ENCODE measurements at regions not wholly inside any gene's neighbourhood (a gene's known extent, or its start where the extent isn't known, plus 50 kb on each side); places are given as distances from the start of the nearest gene placed in this dataset.

DNA sequence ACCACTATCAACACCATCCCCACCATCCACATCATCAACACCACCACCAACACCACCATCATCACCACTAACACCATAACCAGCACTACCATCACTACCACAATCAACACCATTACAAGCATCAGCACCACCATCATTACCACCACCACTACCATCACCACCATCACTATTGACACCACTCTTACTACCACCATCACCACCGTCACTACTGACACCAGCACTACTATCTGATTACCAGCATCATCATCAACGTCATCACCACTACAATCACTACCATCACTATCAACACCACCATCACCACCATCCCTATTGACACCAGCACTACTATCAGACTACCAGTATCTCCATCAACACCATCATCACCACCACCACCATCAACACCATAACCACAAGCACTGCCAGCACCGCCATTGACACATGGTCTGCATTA lies 106.1 kb upstream of the RUNX3 start:
- DNase-seq (ENCODE audit: low read depth): no peak

- DNase-seq (ENCODE audit: low read depth): no peak
Measured at GRCh38 chr1:25035523-25036116, 105.5 kb upstream of the RUNX3 start.

GRCh38 chr1:25034736-25035522 lies 104.9 kb upstream of the RUNX3 start:
- DNase-seq (ENCODE audit: low read depth): no peak

- no peak for DNase-seq (ENCODE audit: low read depth)
Measured at GRCh38 chr1:25033828-25034705, 104.0 kb upstream of the RUNX3 start.

- DNase-seq (ENCODE audit: low read depth): no peak
Measured at GRCh38 chr1:25033030-25033827, 103.2 kb upstream of the RUNX3 start.

GRCh38 chr1:25031966-25032667 lies 102.0 kb upstream of the RUNX3 start:
- no peak for DNase-seq (ENCODE audit: low read depth)

DNA sequence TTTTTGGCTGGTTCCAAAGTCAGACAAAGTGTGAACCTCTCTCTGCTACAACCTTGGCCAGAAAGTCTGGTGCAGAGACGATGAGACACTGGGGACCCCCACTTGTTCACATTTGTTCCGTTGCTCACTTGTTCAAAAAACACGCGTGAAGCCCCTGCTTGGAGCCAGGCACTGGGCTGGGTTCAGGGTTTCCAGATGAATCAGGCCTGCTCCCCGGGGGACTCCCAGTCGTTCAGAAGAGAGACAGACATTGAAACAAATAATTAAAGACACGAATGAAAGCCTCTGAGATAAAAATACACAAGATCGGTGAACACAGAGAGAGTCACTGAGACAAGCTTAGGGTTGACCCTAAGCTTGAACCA lies 101.5 kb upstream of the RUNX3 start:
- no peak for DNase-seq (ENCODE audit: low read depth)

GRCh38 chr1:25030674-25031589 lies 100.9 kb upstream of the RUNX3 start:
- DNase-seq (ENCODE audit: low read depth): no peak

- DNase-seq (ENCODE audit: low read depth): no peak
Measured at GRCh38 chr1:25030012-25030411, 99.9 kb upstream of the RUNX3 start.

- no peak for DNase-seq (ENCODE audit: low read depth)
Measured at GRCh38 chr1:25028907-25029599, 99.0 kb upstream of the RUNX3 start.

GRCh38 chr1:25028587-25028906 lies 98.5 kb upstream of the RUNX3 start:
- no peak for DNase-seq (ENCODE audit: low read depth)

GRCh38 chr1:25027822-25028586 lies 97.9 kb upstream of the RUNX3 start:
- DNase-seq (ENCODE audit: low read depth): no peak

DNA sequence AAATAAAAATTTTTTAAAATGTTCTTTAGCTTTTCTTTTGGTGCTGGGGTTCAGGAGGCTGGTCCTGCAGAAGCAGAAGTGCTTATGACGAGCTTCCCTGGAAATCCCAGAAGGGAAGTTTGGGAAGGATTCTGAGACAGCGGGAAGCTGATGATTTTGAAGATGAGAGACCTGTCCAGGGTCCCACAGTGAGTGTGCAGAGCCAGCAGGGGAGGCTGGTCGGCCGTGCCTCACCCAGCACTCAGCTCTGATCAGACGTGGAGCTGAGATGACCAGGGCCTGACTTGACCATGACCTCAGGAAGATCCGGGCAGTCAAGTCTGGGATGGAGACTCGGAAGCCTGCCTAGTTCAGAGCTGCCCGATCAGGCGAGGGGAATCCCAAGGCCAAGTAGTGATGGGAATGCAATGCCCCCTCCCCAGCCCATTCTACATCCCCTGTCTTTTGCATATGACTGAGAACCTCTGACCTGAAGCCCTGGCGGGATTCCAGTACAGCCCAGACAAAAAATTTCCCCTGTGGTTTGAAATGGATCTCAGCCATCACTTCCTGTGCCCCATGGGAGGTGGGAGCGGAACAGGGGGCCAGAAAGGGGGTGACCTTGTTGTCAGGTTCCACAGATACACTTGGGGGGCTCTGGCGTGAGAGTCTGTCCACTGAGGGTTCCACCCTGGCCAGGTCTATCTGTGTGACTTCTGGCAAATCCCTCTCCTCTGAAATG lies 96.8 kb upstream of the RUNX3 start:
- no peak for DNase-seq (ENCODE audit: low read depth)

DNA sequence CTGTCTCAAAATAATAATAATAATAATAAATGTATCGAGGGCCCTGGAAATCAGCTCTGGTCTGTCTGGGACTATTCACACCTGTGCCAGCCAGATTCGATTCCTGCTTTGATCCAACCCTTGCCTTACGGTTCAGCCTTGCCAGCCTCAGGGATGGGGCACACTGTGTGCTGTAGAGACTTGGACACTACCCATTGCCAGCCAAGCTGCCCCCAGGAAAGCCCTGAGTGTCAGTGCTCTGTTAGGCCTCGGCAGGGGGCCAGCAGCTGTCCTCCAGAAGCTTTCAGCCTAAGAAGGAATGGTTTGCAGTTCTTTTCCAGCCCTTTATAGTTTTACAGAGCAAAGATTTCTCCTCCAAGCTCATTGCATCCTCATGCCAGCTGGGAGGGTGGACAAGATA lies 96.2 kb upstream of the RUNX3 start:
- DNase-seq (ENCODE audit: low read depth): no peak

DNA sequence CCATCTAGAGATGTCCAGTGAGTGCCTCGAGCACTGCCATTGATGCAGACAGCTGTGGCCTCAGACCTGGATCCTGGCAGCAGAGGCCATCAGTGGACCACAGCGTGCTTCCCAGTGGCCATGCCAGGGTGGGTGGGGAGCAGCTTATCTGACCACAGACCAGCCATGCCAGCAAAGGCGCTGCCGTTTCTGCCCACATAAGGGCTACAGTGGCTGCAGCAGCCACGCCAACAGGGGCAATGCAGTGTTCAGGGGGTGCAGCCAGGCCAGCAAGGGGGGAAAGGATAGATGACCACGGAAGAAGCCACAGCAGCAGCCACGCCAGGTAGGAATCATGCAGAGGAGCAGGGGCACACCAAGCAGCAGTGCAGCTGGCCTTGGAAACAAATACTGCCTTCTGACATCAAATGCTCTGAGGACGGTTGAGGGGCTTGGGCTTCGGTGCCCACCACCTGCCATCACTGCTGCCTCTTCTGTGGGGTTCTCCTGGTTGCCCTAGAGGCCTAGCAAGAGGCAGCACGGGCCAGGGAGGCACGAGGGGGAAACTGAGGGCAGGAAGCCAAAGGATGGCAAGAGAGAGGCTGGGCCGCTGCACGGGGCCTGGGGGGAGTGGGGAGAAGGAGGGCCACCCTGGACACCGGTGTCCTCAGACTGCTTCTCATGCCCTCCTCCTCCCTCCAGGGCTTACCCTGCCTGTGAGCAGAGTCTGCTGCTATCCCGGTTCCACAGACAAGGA lies 94.7 kb upstream of the RUNX3 start:
- no peak for DNase-seq (ENCODE audit: low read depth)

DNA sequence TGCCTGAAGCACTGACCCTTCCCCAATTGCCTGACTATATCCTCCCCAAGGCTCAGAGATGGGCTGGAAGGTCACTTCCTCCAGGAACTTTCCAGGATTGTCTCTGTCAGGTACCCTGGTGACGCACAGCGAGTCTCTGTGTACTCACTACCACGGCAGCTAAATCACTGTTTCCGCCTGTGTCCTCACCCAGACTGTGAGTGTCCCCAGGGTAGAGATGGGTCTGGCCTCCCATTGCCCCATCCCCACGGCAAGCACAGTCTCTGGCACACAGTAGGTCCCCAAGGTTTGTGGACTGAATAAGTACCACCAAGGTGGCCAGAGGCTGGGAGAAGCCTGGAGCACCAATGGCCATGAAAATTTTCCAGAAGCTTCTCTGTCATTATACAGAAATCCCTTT lies 93.8 kb upstream of the RUNX3 start:
- DNase-seq (ENCODE audit: low read depth): no peak

DNA sequence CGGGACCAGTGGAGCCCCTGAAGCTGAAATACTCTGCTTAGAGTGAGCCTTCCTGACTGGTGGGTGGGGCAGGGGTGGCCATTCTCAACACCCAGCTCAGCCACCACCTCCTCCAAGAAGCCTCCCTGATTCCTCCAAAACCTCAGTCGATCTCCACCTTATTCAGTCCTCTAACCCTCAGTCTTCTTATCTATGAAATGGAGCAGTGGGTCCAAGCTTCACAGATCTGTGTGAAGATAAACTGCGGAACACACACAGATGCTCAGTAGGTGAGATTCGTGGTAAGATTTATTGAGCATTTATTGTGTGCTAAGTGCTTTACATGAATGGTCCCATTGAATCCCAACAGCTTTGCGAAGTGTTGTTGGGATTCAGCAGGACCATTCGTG lies 93.1 kb upstream of the RUNX3 start:
- DNase-seq (ENCODE audit: low read depth): no peak

Data from HS-5 (cell line).